ENCODE measurements at regions not wholly inside any gene's neighbourhood (a gene's known extent, or its start where the extent isn't known, plus 50 kb on each side); places are given as distances from the start of the nearest gene placed in this dataset.
"Not testable (repeated sequence)": the region's sequence is repeated elsewhere in the genome, so short reads cannot be mapped to it uniquely, and the experiment has no call there.

DNA sequence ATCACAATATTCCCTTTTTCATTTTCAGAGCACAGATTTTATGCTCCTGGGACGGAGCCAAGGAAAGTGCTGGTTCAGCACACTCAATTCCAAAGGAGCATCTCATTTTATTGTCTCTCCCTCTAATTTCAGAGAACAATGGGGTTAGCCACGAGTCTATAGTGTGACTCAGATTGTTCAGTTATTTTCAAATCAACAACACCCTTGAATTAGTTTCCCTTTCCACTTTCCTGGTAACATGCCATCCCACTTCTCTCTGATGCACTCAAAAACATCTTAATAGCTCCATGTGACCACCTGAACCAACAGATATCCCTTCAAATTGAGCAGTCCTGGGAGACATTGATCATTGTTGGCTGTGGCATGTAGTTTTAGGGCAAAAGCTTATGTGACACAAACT, 389.7 kb upstream of the MDFIC2 start:
- Histone ChIP-seq H3K9me3 (ENCODE audit: low read length) (no peaks in the 10 kb centered on the region), H3F3A (ENCODE audit: insufficient read depth, low read length, poor library complexity, severe bottlenecking) (no peaks in the 10 kb centered on the region), H3K4me3 (ENCODE audit: low read length) (no peak overlapping the region), H3K36me3 (ENCODE audit: insufficient read depth, low read length) (no peaks in the 10 kb centered on the region), H3K79me2 (replicated peaks; ENCODE audit: insufficient read depth, low read length) (no peaks in the 10 kb centered on the region), H3K9me2 (ENCODE audit: insufficient read depth, low read length) (no peaks in the 10 kb centered on the region), H4K20me1 (ENCODE audit: insufficient read depth) (no peaks in the 10 kb centered on the region), H2AFZ (ENCODE audit: low read depth, low read length) (no peak overlapping the region), H3K9ac (ENCODE audit: low read length) (no peak overlapping the region), H3K27me3 (ENCODE audit: insufficient read depth, low read depth, low read length) (no peaks in the 10 kb centered on the region), H3K27ac (ENCODE audit: low read length) (no peak overlapping the region), H3K4me2 (ENCODE audit: low read length) (no peak overlapping the region)
- TF ChIP-seq EZH2 (IDR thresholded peaks at IDR 0.05; ENCODE audit: borderline replicate concordance, insufficient read depth, low read length, poor library complexity, severe bottlenecking): no peak
- no peak for TF ChIP-seq POLR2AphosphoS5 (IDR thresholded peaks at IDR 0.05)
- TF ChIP-seq, protein P1, sequence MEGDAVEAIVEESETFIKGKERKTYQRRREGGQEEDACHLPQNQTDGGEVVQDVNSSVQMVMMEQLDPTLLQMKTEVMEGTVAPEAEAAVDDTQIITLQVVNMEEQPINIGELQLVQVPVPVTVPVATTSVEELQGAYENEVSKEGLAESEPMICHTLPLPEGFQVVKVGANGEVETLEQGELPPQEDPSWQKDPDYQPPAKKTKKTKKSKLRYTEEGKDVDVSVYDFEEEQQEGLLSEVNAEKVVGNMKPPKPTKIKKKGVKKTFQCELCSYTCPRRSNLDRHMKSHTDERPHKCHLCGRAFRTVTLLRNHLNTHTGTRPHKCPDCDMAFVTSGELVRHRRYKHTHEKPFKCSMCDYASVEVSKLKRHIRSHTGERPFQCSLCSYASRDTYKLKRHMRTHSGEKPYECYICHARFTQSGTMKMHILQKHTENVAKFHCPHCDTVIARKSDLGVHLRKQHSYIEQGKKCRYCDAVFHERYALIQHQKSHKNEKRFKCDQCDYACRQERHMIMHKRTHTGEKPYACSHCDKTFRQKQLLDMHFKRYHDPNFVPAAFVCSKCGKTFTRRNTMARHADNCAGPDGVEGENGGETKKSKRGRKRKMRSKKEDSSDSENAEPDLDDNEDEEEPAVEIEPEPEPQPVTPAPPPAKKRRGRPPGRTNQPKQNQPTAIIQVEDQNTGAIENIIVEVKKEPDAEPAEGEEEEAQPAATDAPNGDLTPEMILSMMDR (IDR thresholded peaks at IDR 0.05; ENCODE audit: poor library complexity, severe bottlenecking): no peak
- no peak for TF ChIP-seq MXI1 (conservative IDR thresholded peaks at IDR 0.05; ENCODE audit: poor library complexity, severe bottlenecking)
- no peak for TF ChIP-seq RAD21 (conservative IDR thresholded peaks at IDR 0.05)
- no peak for TF ChIP-seq TAF1 (IDR thresholded peaks at IDR 0.05; ENCODE audit: low read depth)
- TF ChIP-seq, protein P2, sequence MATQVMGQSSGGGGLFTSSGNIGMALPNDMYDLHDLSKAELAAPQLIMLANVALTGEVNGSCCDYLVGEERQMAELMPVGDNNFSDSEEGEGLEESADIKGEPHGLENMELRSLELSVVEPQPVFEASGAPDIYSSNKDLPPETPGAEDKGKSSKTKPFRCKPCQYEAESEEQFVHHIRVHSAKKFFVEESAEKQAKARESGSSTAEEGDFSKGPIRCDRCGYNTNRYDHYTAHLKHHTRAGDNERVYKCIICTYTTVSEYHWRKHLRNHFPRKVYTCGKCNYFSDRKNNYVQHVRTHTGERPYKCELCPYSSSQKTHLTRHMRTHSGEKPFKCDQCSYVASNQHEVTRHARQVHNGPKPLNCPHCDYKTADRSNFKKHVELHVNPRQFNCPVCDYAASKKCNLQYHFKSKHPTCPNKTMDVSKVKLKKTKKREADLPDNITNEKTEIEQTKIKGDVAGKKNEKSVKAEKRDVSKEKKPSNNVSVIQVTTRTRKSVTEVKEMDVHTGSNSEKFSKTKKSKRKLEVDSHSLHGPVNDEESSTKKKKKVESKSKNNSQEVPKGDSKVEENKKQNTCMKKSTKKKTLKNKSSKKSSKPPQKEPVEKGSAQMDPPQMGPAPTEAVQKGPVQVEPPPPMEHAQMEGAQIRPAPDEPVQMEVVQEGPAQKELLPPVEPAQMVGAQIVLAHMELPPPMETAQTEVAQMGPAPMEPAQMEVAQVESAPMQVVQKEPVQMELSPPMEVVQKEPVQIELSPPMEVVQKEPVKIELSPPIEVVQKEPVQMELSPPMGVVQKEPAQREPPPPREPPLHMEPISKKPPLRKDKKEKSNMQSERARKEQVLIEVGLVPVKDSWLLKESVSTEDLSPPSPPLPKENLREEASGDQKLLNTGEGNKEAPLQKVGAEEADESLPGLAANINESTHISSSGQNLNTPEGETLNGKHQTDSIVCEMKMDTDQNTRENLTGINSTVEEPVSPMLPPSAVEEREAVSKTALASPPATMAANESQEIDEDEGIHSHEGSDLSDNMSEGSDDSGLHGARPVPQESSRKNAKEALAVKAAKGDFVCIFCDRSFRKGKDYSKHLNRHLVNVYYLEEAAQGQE (IDR thresholded peaks at IDR 0.05; ENCODE audit: borderline replicate concordance): no peak
- no peak for TF ChIP-seq SMC3 (conservative IDR thresholded peaks at IDR 0.05; ENCODE audit: poor library complexity)
- no peak for TF ChIP-seq EP300 (conservative IDR thresholded peaks at IDR 0.05; ENCODE audit: poor library complexity, severe bottlenecking)

DNA sequence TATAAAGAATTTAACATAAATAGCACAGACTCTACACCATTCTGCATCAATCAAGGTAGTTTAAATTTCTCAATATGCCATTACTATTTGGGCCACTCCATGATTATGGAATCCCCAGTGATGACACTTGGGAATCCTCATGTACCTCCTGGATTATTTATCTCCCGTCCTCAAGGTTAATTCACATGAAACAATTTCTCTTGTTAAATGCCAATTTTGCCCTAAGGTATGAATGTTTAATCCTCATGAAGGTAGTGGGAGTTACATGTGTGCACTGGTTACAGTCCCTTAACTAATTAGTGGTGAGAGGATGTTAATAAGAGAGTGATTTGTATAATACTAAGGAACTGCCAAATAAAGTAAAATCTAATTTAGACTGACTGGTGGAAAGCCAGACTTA, 372.3 kb upstream of the MDFIC2 start:
- TF ChIP-seq TAF1 (IDR thresholded peaks at IDR 0.05; ENCODE audit: low read depth) (no peak), EZH2 (IDR thresholded peaks at IDR 0.05; ENCODE audit: borderline replicate concordance, insufficient read depth, low read length, poor library complexity, severe bottlenecking) (no peak), SMC3 (conservative IDR thresholded peaks at IDR 0.05; ENCODE audit: poor library complexity) (no peak), RAD21 (conservative IDR thresholded peaks at IDR 0.05) (no peak), POLR2AphosphoS5 (IDR thresholded peaks at IDR 0.05) (no peak), MXI1 (conservative IDR thresholded peaks at IDR 0.05; ENCODE audit: poor library complexity, severe bottlenecking) (no peak), EP300 (conservative IDR thresholded peaks at IDR 0.05; ENCODE audit: poor library complexity, severe bottlenecking) (no peak)
- TF ChIP-seq, protein P1 (IDR thresholded peaks at IDR 0.05; ENCODE audit: poor library complexity, severe bottlenecking): no peak
- TF ChIP-seq, protein P2 (IDR thresholded peaks at IDR 0.05; ENCODE audit: borderline replicate concordance): no peak
- H3K9me2 ChIP-seq (ENCODE audit: insufficient read depth, low read length): no peaks in the 10 kb centered on the region
- H3F3A ChIP-seq (ENCODE audit: insufficient read depth, low read length, poor library complexity, severe bottlenecking): no peaks in the 10 kb centered on the region
- no peak overlapping the region for H2AFZ ChIP-seq (ENCODE audit: low read depth, low read length)
- no peak overlapping the region for H3K4me3 ChIP-seq (ENCODE audit: low read length)
- H3K9ac ChIP-seq (ENCODE audit: low read length): no peak overlapping the region
- H3K36me3 ChIP-seq (ENCODE audit: insufficient read depth, low read length): no peaks in the 10 kb centered on the region
- no peaks in the 10 kb centered on the region for H3K27me3 ChIP-seq (ENCODE audit: insufficient read depth, low read depth, low read length)
- no peaks in the 10 kb centered on the region for H4K20me1 ChIP-seq (ENCODE audit: insufficient read depth)
- H3K9me3 ChIP-seq (ENCODE audit: low read length): no peaks in the 10 kb centered on the region
- no peak overlapping the region for H3K27ac ChIP-seq (ENCODE audit: low read length)
- H3K79me2 ChIP-seq (replicated peaks; ENCODE audit: insufficient read depth, low read length): no peaks in the 10 kb centered on the region
- no peak overlapping the region for H3K4me2 ChIP-seq (ENCODE audit: low read length)

DNA sequence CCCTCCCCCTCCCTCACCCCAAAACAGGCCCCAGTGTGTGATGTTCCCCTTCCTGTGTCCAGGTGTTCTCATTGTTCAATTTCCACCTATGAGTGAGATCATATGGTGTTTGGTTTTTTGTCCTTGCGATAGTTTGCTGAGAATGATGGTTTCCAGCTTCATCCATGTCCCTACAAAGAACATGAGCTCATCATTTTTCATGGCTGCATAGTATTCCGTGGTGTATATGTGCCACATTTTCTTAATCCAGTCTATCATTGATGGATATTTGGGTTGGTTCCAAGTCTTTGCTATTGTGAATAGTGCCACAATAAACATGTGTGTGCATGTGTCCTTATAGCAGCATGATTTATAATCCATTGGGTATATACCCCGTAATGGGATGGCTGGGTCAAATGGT, 363.4 kb upstream of the MDFIC2 start:
- not testable (repeated sequence) for H3K79me2 ChIP-seq (replicated peaks; ENCODE audit: insufficient read depth, low read length); H3K36me3 ChIP-seq (ENCODE audit: insufficient read depth, low read length); H3F3A ChIP-seq (ENCODE audit: insufficient read depth, low read length, poor library complexity, severe bottlenecking); H3K9me2 ChIP-seq (ENCODE audit: insufficient read depth, low read length); H3K9ac ChIP-seq (ENCODE audit: low read length); H2AFZ ChIP-seq (ENCODE audit: low read depth, low read length); H3K9me3 ChIP-seq (ENCODE audit: low read length); H3K4me2 ChIP-seq (ENCODE audit: low read length); H4K20me1 ChIP-seq (ENCODE audit: insufficient read depth); H3K27me3 ChIP-seq (ENCODE audit: insufficient read depth, low read depth, low read length); H3K27ac ChIP-seq (ENCODE audit: low read length); H3K4me3 ChIP-seq (ENCODE audit: low read length)

Data from neural cell (in vitro differentiated cells).